Loucy (cell line): ENCODE measurements at regions not wholly inside any gene's neighbourhood (a gene's known extent, or its start where the extent isn't known, plus 50 kb on each side); places are given as distances from the start of the nearest gene placed in this dataset.

Source experiments
- CTCF ChIP-seq: fragments of 200-600 bp; sonication (generic); conservative IDR thresholded peaks from 2 replicates; pipeline ENCODE4 v1.5.1; 2014; ENCODE audit warnings: mild to moderate bottlenecking, antibody characterized with exemption, low read length
- EZH2phosphoT487 ChIP-seq: fragments of 200-600 bp; IDR thresholded peaks from 2 replicates; pipeline ENCODE4 v1.6.1; 2018; ENCODE audit warnings: antibody characterized with exemption, mild to moderate bottlenecking, moderate library complexity, borderline replicate concordance

- TF ChIP-seq CTCF (no peak), EZH2phosphoT487 (no peak)
These were observed 59.5 kb upstream of the MEGF10 start for GRCh38 chr5:127231118-127231517.
